HG02642 (cell line): ENCODE measurements at regions not wholly inside any gene's neighbourhood (a gene's known extent, or its start where the extent isn't known, plus 50 kb on each side); places are given as distances from the start of the nearest gene placed in this dataset.

Experiments
- ATAC-seq: cut with Tn5 transposase; IDR thresholded peaks from one replicate; pipeline ENCODE4 v1.9.1; 2021; ENCODE audit warnings: mild to moderate bottlenecking; ENCODE audit not compliant: unreplicated experiment, poor library complexity

- no peak for ATAC-seq
Observed at GRCh38 chr5:8134609-8135008, 265.7 kb downstream of the MTRR start.

- no peak for ATAC-seq
Observed at GRCh38 chr5:8135742-8136141, 266.8 kb downstream of the MTRR start.

- ATAC-seq, result no peak
Observed at GRCh38 chr5:8136271-8136670, 267.3 kb downstream of the MTRR start.

GRCh38 chr5:8137941-8138550 is 269.1 kb downstream of the MTRR start:
- ATAC-seq, result no peak

- ATAC-seq, result no peak
Observed at GRCh38 chr5:8138884-8139283, 269.9 kb downstream of the MTRR start.

- ATAC-seq, result no peak
Observed at GRCh38 chr5:8150791-8151190, 281.8 kb downstream of the MTRR start.

- ATAC-seq, result no peak
Observed at GRCh38 chr5:8156706-8157105, 287.8 kb downstream of the MTRR start.

GRCh38 chr5:8157320-8157822 is 288.4 kb downstream of the MTRR start:
- ATAC-seq, result no peak

GRCh38 chr5:8176101-8176693 is 307.2 kb downstream of the MTRR start:
- ATAC-seq, result no peak

GRCh38 chr5:8184455-8185063 is 315.6 kb downstream of the MTRR start:
- ATAC-seq, result peak; percentile 97

- no peak for ATAC-seq
Observed at GRCh38 chr5:8185852-8186251, 316.9 kb downstream of the MTRR start.

GRCh38 chr5:8188874-8189565 is 320.1 kb downstream of the MTRR start:
- no peak for ATAC-seq

GRCh38 chr5:8192840-8193239 is 323.9 kb downstream of the MTRR start:
- ATAC-seq, result no peak

- no peak for ATAC-seq
Observed at GRCh38 chr5:8196061-8196460, 327.1 kb downstream of the MTRR start.

GRCh38 chr5:8208307-8208706 is 339.4 kb downstream of the MTRR start:
- no peak for ATAC-seq

- ATAC-seq, result no peak
Observed at GRCh38 chr5:8209500-8209899, 340.6 kb downstream of the MTRR start.

GRCh38 chr5:8213701-8214240 is 344.8 kb downstream of the MTRR start:
- no peak for ATAC-seq

GRCh38 chr5:8216921-8217320 is 348.0 kb downstream of the MTRR start:
- no peak for ATAC-seq

GRCh38 chr5:8226148-8226547 is 357.2 kb downstream of the MTRR start:
- ATAC-seq, result no peak

GRCh38 chr5:8227112-8227511 is 358.2 kb downstream of the MTRR start:
- no peak for ATAC-seq

- no peak for ATAC-seq
Observed at GRCh38 chr5:8229551-8229950, 360.6 kb downstream of the MTRR start.
